Keratinocyte (primary cell): ENCODE measurements at regions not wholly inside any gene's neighbourhood (a gene's known extent, or its start where the extent isn't known, plus 50 kb on each side); places are given as distances from the start of the nearest gene placed in this dataset.

Experiments used
- CTCF ChIP-seq, 3 experiments: IDR thresholded peaks in 1 of 3; conservative IDR thresholded peaks in 1 of 3; optimal IDR thresholded peaks in 1 of 3; 2 replicates in 2 of 3; 3 replicates in 1 of 3; pipeline versions ENCODE3 to v1.5.1; 2011; ENCODE audit warnings: low read length in 3 of 3, mild to moderate bottlenecking in 3 of 3, moderate library complexity in 2 of 3, control low read depth in 1 of 3, inconsistent platforms in 1 of 3; ENCODE audit not compliant: insufficient read depth in 2 of 3; ENCODE audit errors: extremely low read depth in 1 of 3
- EZH2 ChIP-seq: IDR thresholded peaks from one replicate; pipeline ENCODE4 v1.6.1; 2012; ENCODE audit warnings: inconsistent platforms, mild to moderate bottlenecking, low read length, moderate library complexity

GRCh38 chr10:65176994-65177393 lies 1655.8 kb downstream of the REEP3 start:
- TF ChIP-seq CTCF (optimal IDR thresholded peaks at IDR 0.05 in 1 of 3, IDR thresholded peaks at IDR 0.05 in 1 of 3, conservative IDR thresholded peaks at IDR 0.05 in 1 of 3; ENCODE audit: extremely low read depth in 1 of 3, insufficient read depth in 2 of 3, low read length in 3 of 3) (no peak), EZH2 (no peak)
